AG04449 (cell line): ENCODE measurements at regions not wholly inside any gene's neighbourhood (a gene's known extent, or its start where the extent isn't known, plus 50 kb on each side); places are given as distances from the start of the nearest gene placed in this dataset.
A peak's percentile ranks its signal among the peaks of the same experiment; 100 is the strongest.

ENCODE experiments used
- CTCF ChIA-PET: fragments of 350-600 bp; formaldehyde crosslinking; extraction: SDS; loops from one replicate; lab custom pipeline; 2021; ENCODE audit warnings: antibody characterized with exemption; lab: Yijun Ruan, JAX
- POLR2A ChIA-PET: fragments of 400-600, 350-600 bp; formaldehyde crosslinking; extraction: SDS; loops from one replicate; lab custom pipeline; 2020; ENCODE audit warnings: antibody characterized with exemption, inconsistent platforms; lab: Yijun Ruan, JAX
- DNase-seq: peaks from one replicate; pipeline ENCODE4 v3.0.0-alpha.2; 2010; ENCODE audit warnings: low read depth, low spot score
- H3K4me3 ChIP-seq: 2 replicates; pipeline ENCODE4 v1.5.1; 2011; ENCODE audit warnings: low read depth, mild to moderate bottlenecking, control low read depth, low read length
- TF ChIP-seq, protein P1 (sequence below): IDR thresholded peaks from one replicate; pipeline ENCODE4 v1.5.1; 2011; ENCODE audit warnings: mild to moderate bottlenecking, moderate library complexity, low read length, control low read depth, inconsistent platforms; ENCODE audit not compliant: insufficient read depth; ENCODE audit errors: missing control alignments

GRCh38 chr7:22962775-22963350 is 51.1 kb downstream of the HYCC1 start:
- CTCF ChIA-PET = no interaction called here
- TF ChIP-seq, protein P1, sequence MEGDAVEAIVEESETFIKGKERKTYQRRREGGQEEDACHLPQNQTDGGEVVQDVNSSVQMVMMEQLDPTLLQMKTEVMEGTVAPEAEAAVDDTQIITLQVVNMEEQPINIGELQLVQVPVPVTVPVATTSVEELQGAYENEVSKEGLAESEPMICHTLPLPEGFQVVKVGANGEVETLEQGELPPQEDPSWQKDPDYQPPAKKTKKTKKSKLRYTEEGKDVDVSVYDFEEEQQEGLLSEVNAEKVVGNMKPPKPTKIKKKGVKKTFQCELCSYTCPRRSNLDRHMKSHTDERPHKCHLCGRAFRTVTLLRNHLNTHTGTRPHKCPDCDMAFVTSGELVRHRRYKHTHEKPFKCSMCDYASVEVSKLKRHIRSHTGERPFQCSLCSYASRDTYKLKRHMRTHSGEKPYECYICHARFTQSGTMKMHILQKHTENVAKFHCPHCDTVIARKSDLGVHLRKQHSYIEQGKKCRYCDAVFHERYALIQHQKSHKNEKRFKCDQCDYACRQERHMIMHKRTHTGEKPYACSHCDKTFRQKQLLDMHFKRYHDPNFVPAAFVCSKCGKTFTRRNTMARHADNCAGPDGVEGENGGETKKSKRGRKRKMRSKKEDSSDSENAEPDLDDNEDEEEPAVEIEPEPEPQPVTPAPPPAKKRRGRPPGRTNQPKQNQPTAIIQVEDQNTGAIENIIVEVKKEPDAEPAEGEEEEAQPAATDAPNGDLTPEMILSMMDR = no peak
- POLR2A ChIA-PET = no interaction called here

DNA sequence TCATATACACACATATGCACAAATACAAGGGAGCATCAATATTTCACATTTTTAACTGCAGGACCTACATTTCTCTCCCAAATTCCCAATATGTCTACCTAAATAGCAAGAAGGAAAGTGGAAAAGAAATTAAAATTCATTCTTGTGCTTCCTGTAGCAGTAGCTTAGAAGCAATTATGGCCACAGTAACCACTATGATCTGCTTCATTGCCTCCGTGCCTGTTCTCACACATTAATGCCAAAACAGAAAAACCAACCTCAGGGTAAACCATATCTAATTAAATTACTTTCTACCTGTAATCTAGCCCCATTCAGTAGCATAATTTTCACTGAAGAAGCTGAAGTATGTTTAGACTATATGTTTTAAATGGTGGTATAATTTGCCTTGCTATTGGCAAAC is 55.2 kb downstream of the HYCC1 start:
- DNase-seq = no peak
- TF ChIP-seq, protein P1 = no peak
- no peak overlapping the region for H3K4me3 ChIP-seq
- POLR2A ChIA-PET = no interaction called here
- CTCF ChIA-PET = interaction anchor here (1.4 kb wide), 1 partner anchor 13 kb away, joined by 3 read pairs; no protein-coding TSS in a partner anchor

More at GRCh38 chr7:22962775-22963350, 51.1 kb downstream of the HYCC1 start:
- no peak overlapping the region for H3K4me3 ChIP-seq
- DNase-seq = no peak

DNA sequence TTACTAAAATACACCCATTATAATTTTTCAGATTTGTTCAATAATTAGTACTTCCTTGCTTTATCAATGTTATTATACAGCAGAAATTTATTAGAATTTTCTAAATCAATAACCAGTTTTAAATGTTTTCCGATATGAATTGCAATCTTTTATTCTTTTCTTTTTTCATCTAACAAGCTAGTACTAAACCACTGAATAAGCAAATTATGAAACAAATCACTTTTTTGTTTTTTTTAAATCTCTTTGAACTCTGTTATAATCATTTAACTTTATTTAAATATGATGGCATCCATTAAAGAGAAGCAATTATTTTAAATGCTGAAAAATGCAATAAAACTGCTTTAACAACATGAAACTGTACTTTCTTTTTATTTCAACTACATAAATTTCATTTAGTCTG is 59.7 kb downstream of the HYCC1 start:
- ChIA-PET POLR2A (no interaction called here), CTCF (interaction anchor here (1.6 kb wide), 1 partner anchor 9 kb away, joined by 3 read pairs; no protein-coding TSS in a partner anchor)
- no peak for DNase-seq
- TF ChIP-seq, protein P1 = no peak
- no peak overlapping the region for H3K4me3 ChIP-seq

- ChIA-PET CTCF (interaction anchor here (1.3 to 4.2 kb wide), 4 partner anchors 7 to 103 kb away, joined by 3 to 22 read pairs (median 4); no protein-coding TSS in a partner anchor), POLR2A (no interaction called here)
- TF ChIP-seq, protein P1 = no peak
- no peak overlapping the region for H3K4me3 ChIP-seq
- no peak for DNase-seq
These were observed 61.5 kb downstream of the HYCC1 start for GRCh38 chr7:22952306-22953015.

- H3K4me3 ChIP-seq = no peak overlapping the region
- no peak for DNase-seq
- TF ChIP-seq, protein P1 = peak; percentile 3
- POLR2A ChIA-PET = no interaction called here
- CTCF ChIA-PET = interaction anchor here (1.5 to 4.2 kb wide), 3 partner anchors 12 to 389 kb away, joined by 3 to 22 read pairs (median 4); no protein-coding TSS in a partner anchor
These were observed 64.0 kb downstream of the HYCC1 start for GRCh38 chr7:22949944-22950343.

GRCh38 chr7:22949221-22949620 is 64.7 kb downstream of the HYCC1 start:
- no peak for DNase-seq
- TF ChIP-seq, protein P1 = no peak
- H3K4me3 ChIP-seq = no peak overlapping the region
- ChIA-PET CTCF (interaction anchor here (1.2 to 4.2 kb wide), 2 partner anchors 106 to 390 kb away, joined by 3 to 22 read pairs; no protein-coding TSS in a partner anchor), POLR2A (no interaction called here)
